ENCODE measurements at regions not wholly inside any gene's neighbourhood (a gene's known extent, or its start where the extent isn't known, plus 50 kb on each side); places are given as distances from the start of the nearest gene placed in this dataset.
"Not testable (repeated sequence)": the region's sequence is repeated elsewhere in the genome, so short reads cannot be mapped to it uniquely, and the experiment has no call there.

- H3K4me1 ChIP-seq (replicated peaks; ENCODE audit: insufficient read depth); H3K4me3 ChIP-seq; POLR2A ChIA-PET (ENCODE audit: unreplicated experiment); H3K9me3 ChIP-seq (ENCODE audit: insufficient read depth, low read depth); H3K79me2 ChIP-seq (ENCODE audit: low read depth); H3F3A ChIP-seq (ENCODE audit: insufficient read depth, low read depth); H3K9me2 ChIP-seq (ENCODE audit: insufficient read depth); H4K20me1 ChIP-seq (ENCODE audit: insufficient read depth); H2AFZ ChIP-seq; BruUV-seq (replicated peaks); DNase-seq; H3K36me3 ChIP-seq (ENCODE audit: low read depth); H3K27ac ChIP-seq; intact Hi-C loops (cut with micrococcal nuclease; ENCODE audit: unreplicated experiment); H3K4me2 ChIP-seq: not testable (repeated sequence)
- CTCF ChIA-PET = interaction anchor here (0.7 kb wide), 1 partner anchor 986 kb away, joined by 5 read pairs; no protein-coding TSS in a partner anchor
- peaks cover 19% of the 10 kb centered on the region; the same call in 1 of the 2 replicates for H3K27me3 ChIP-seq (ENCODE audit: insufficient read depth, low read depth)
Observed at GRCh38 chr4:3921902-3922301, 155.7 kb downstream of the ADRA2C start.

- BruUV-seq (replicated peaks); H3K79me2 ChIP-seq (ENCODE audit: low read depth); H3K4me1 ChIP-seq (replicated peaks; ENCODE audit: insufficient read depth); H3K9me2 ChIP-seq (ENCODE audit: insufficient read depth); H3K4me3 ChIP-seq; H3K9me3 ChIP-seq (ENCODE audit: insufficient read depth, low read depth); H3K36me3 ChIP-seq (ENCODE audit: low read depth); POLR2A ChIA-PET (ENCODE audit: unreplicated experiment); H4K20me1 ChIP-seq (ENCODE audit: insufficient read depth); CTCF ChIA-PET; H3F3A ChIP-seq (ENCODE audit: insufficient read depth, low read depth); H2AFZ ChIP-seq; DNase-seq; H3K27ac ChIP-seq; intact Hi-C loops (cut with micrococcal nuclease; ENCODE audit: unreplicated experiment); H3K4me2 ChIP-seq: not testable (repeated sequence)
- H3K27me3 ChIP-seq (ENCODE audit: insufficient read depth, low read depth) = peaks cover 21% of the 10 kb centered on the region; the same call in 1 of the 2 replicates
Observed at GRCh38 chr4:3925841-3926240, 159.7 kb downstream of the ADRA2C start.

GRCh38 chr4:3926271-3926670, 160.1 kb downstream of the ADRA2C start:
- BruUV-seq (replicated peaks); H3K4me2 ChIP-seq; H3K9me2 ChIP-seq (ENCODE audit: insufficient read depth); DNase-seq; H3K4me1 ChIP-seq (replicated peaks; ENCODE audit: insufficient read depth); H3K9me3 ChIP-seq (ENCODE audit: insufficient read depth, low read depth); H4K20me1 ChIP-seq (ENCODE audit: insufficient read depth); H2AFZ ChIP-seq; H3K36me3 ChIP-seq (ENCODE audit: low read depth); intact Hi-C loops (cut with micrococcal nuclease; ENCODE audit: unreplicated experiment); CTCF ChIA-PET; POLR2A ChIA-PET (ENCODE audit: unreplicated experiment); H3K4me3 ChIP-seq; H3K27ac ChIP-seq; H3K79me2 ChIP-seq (ENCODE audit: low read depth); H3F3A ChIP-seq (ENCODE audit: insufficient read depth, low read depth): not testable (repeated sequence)
- H3K27me3 ChIP-seq (ENCODE audit: insufficient read depth, low read depth) = peaks cover 21% of the 10 kb centered on the region; the same call in 1 of the 2 replicates

DNA sequence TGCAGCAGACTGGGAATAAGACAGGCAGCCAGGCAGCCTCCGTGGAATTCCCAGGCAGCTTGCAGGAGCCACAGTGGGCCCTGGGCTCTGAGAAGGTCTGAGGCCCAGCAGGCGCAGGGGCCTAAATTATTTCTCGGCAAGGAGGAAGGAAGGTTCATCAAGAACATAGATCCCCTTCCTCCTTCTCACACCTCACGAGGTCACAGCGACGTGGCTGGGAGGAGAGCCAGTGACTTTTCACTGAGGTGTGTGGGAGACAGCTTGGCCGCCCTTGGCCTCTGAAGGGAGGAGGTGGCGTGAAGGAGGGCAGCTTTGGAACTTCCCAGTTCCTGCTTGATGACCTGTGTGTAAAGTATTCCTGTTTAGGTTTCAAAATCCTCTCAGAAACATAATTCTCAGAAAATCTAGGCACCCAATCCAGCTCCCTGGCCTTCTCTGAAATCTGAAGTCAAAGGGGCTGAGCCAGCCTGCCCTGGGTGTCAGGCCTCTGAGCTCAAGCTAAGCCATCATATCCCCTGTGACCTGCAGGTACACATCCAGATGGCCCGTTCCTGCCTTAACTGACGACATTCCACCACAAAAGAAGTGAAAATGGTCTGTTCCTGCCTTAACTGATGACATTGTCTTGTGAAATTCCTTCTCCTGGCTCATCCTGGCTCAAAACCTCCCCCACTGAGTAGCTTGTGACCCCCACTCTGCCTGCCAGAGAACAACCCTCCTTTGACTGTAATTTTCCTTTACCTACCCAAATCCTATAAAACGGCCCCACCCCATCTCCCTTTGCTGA, 161.0 kb downstream of the ADRA2C start:
- H3K79me2 ChIP-seq (ENCODE audit: low read depth); DNase-seq; CTCF ChIA-PET; H3K4me1 ChIP-seq (replicated peaks; ENCODE audit: insufficient read depth); H3F3A ChIP-seq (ENCODE audit: insufficient read depth, low read depth); H3K4me2 ChIP-seq; POLR2A ChIA-PET (ENCODE audit: unreplicated experiment); H2AFZ ChIP-seq; H4K20me1 ChIP-seq (ENCODE audit: insufficient read depth); H3K9me3 ChIP-seq (ENCODE audit: insufficient read depth, low read depth); H3K27ac ChIP-seq; intact Hi-C loops (cut with micrococcal nuclease; ENCODE audit: unreplicated experiment); H3K9me2 ChIP-seq (ENCODE audit: insufficient read depth); H3K4me3 ChIP-seq; H3K36me3 ChIP-seq (ENCODE audit: low read depth); BruUV-seq (replicated peaks): not testable (repeated sequence)
- H3K27me3 ChIP-seq (ENCODE audit: insufficient read depth, low read depth) = peaks cover 21% of the 10 kb centered on the region; the same call in 1 of the 2 replicates

DNA sequence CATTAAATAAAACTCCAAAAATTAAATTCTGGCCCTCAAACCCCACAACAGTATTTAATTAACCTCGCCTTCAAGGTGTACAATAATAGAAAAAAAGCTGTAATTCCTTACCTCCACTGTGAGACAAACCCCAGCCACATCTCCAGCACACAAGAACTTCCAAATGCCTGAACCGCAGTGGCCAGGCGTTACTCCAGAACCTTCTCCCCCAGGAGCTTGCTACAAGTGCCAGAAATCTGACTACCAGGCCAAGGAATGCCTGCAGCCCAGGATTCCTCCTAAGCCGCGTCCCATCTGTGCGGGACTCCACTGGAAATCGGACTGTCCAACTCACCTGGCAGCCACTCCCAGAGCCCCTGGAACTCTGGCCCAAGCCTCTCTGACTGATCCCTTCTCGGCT, 163.2 kb downstream of the ADRA2C start:
- H3K4me3 ChIP-seq; H3K27ac ChIP-seq; H3K9me3 ChIP-seq (ENCODE audit: insufficient read depth, low read depth); BruUV-seq (replicated peaks); H3K9me2 ChIP-seq (ENCODE audit: insufficient read depth); intact Hi-C loops (cut with micrococcal nuclease; ENCODE audit: unreplicated experiment); H3K4me1 ChIP-seq (replicated peaks; ENCODE audit: insufficient read depth); H3F3A ChIP-seq (ENCODE audit: insufficient read depth, low read depth); H2AFZ ChIP-seq; H3K36me3 ChIP-seq (ENCODE audit: low read depth); H3K4me2 ChIP-seq; DNase-seq; H4K20me1 ChIP-seq (ENCODE audit: insufficient read depth); POLR2A ChIA-PET (ENCODE audit: unreplicated experiment); H3K79me2 ChIP-seq (ENCODE audit: low read depth); CTCF ChIA-PET: not testable (repeated sequence)
- peaks cover 20% of the 10 kb centered on the region; the same call in 1 of the 2 replicates for H3K27me3 ChIP-seq (ENCODE audit: insufficient read depth, low read depth)

DNA sequence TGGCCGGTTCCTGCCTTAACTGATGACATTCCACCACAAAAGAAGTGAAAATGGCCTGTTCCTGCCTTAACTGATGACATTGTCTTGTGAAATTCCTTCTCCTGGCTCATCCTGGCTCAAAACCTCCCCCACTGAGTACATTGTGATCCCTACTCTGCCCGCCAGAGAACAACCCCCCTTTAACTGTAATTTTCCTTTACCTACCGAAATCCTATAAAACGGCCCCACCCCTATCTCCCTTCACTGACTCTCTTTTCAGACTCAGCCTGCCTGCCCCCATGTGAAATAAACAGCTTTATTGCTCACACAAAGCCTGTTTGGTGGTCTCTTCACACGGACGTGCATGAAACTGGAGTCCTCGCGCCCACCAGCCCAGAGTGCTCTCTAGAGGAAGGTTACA, 166.5 kb downstream of the ADRA2C start:
- DNase-seq; H2AFZ ChIP-seq; intact Hi-C loops (cut with micrococcal nuclease; ENCODE audit: unreplicated experiment); H3K27me3 ChIP-seq (ENCODE audit: insufficient read depth, low read depth); BruUV-seq (replicated peaks); H3K4me2 ChIP-seq; H3K9me2 ChIP-seq (ENCODE audit: insufficient read depth); H3K4me3 ChIP-seq; H3K27ac ChIP-seq; H3K79me2 ChIP-seq (ENCODE audit: low read depth); H3K4me1 ChIP-seq (replicated peaks; ENCODE audit: insufficient read depth); H3K9me3 ChIP-seq (ENCODE audit: insufficient read depth, low read depth); POLR2A ChIA-PET (ENCODE audit: unreplicated experiment); H3K36me3 ChIP-seq (ENCODE audit: low read depth); CTCF ChIA-PET; H4K20me1 ChIP-seq (ENCODE audit: insufficient read depth); H3F3A ChIP-seq (ENCODE audit: insufficient read depth, low read depth): not testable (repeated sequence)

DNA sequence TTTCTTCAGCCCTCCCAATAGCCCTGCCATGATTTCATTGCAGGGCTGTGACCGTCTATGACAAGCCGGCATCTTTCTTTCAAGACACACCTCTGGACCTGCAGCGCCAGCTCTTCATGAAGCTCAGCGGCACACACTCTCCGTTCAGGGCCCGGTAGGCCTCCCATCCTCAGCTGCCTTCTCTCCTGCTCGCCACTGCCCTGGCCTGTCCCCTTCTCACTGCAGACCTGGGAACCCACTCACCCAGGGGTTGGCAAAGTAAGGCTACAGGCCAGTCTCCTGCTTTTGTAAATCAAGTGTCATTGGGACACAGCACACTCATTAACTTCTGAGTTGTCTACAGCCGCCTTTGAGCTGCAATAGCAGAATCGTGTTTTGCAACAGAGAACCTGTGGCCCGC, 169.2 kb downstream of the ADRA2C start:
- BruUV-seq (replicated peaks); H3K27me3 ChIP-seq (ENCODE audit: insufficient read depth, low read depth); H3K4me1 ChIP-seq (replicated peaks; ENCODE audit: insufficient read depth); H3K9me2 ChIP-seq (ENCODE audit: insufficient read depth); H3K36me3 ChIP-seq (ENCODE audit: low read depth); H2AFZ ChIP-seq; H4K20me1 ChIP-seq (ENCODE audit: insufficient read depth); H3K4me3 ChIP-seq; POLR2A ChIA-PET (ENCODE audit: unreplicated experiment); intact Hi-C loops (cut with micrococcal nuclease; ENCODE audit: unreplicated experiment); H3K79me2 ChIP-seq (ENCODE audit: low read depth); CTCF ChIA-PET; H3F3A ChIP-seq (ENCODE audit: insufficient read depth, low read depth); H3K27ac ChIP-seq; H3K4me2 ChIP-seq; DNase-seq; H3K9me3 ChIP-seq (ENCODE audit: insufficient read depth, low read depth): not testable (repeated sequence)

Data from PC-9 (cell line).